ENCODE measurements at regions not wholly inside any gene's neighbourhood (a gene's known extent, or its start where the extent isn't known, plus 50 kb on each side); places are given as distances from the start of the nearest gene placed in this dataset.

- no peak for DNase-seq
- Histone ChIP-seq H4K5ac (ENCODE audit: insufficient read length, low read depth, low read length) (no peak overlapping the region), H3K56ac (ENCODE audit: insufficient read length, low read depth, low read length) (no peak overlapping the region), H4K20me1 (ENCODE audit: control insufficient read depth, insufficient read depth, insufficient read length) (no peaks in the 10 kb centered on the region), H2BK120ac (ENCODE audit: low read depth, low read length, poor library complexity, severe bottlenecking) (no peak overlapping the region), H3K4me2 (ENCODE audit: insufficient read depth, insufficient read length, low read length) (no peak overlapping the region), H3K4ac (ENCODE audit: low read depth, low read length) (no peak overlapping the region), H4K8ac (replicated peaks; ENCODE audit: insufficient read length, low read depth, low read length) (no peak overlapping the region), H2BK15ac (ENCODE audit: low read depth, low read length) (no peak overlapping the region), H3K9ac (ENCODE audit: extremely low read depth, insufficient read length, low read length) (no peak overlapping the region), H3K14ac (ENCODE audit: insufficient read depth, low read length) (no peak overlapping the region), H2BK5ac (ENCODE audit: insufficient read length, low read length) (no peak overlapping the region), H3T11ph (ENCODE audit: low read length) (no peak overlapping the region), H2AK5ac (ENCODE audit: insufficient read length, low read length) (no peak overlapping the region), H3K4me1 (ENCODE audit: insufficient read depth, low read length) (peaks cover 3% of the 10 kb centered on the region; the same call in 1 of the 2 replicates), H3K23ac (ENCODE audit: insufficient read length, low read depth, low read length) (no peak overlapping the region), H3K79me2 (ENCODE audit: insufficient read depth, low read length) (no peaks in the 10 kb centered on the region), H3K27ac (ENCODE audit: insufficient read length, low read depth, low read length) (no peak overlapping the region), H2BK20ac (ENCODE audit: low read depth, low read length, poor library complexity, severe bottlenecking) (no peak overlapping the region), H3K9me3 (ENCODE audit: control insufficient read depth, low read depth, low read length) (no peaks in the 10 kb centered on the region), H3K79me1 (ENCODE audit: insufficient read depth, low read depth, low read length, poor library complexity, severe bottlenecking) (no peaks in the 10 kb centered on the region), H3K18ac (ENCODE audit: insufficient read length, low read depth, low read length) (no peak overlapping the region), H2BK12ac (ENCODE audit: insufficient read length, low read depth, low read length) (no peak overlapping the region), H3K23me2 (ENCODE audit: insufficient read length, low read depth, low read length, poor library complexity, severe bottlenecking) (no peaks in the 10 kb centered on the region), H4K91ac (ENCODE audit: insufficient read length, low read depth, low read length) (no peak overlapping the region), H2AFZ (ENCODE audit: low read length) (no peak overlapping the region), H3K27me3 (ENCODE audit: insufficient read depth, low read length) (no peaks in the 10 kb centered on the region)
- no peak overlapping the region for H3K27ac Mint-ChIP-seq
- no peak for TF ChIP-seq CTCF (conservative IDR thresholded peaks at IDR 0.05)
- H3K4me1 Mint-ChIP-seq: peaks cover 9 to 15% of the 10 kb centered on the region in 2 experiments
- no peaks in the 10 kb centered on the region for H3K27me3 Mint-ChIP-seq (ENCODE audit: low read depth)
- no CpG with 5 or more reads among the region's 3 CpGs for WGBS (ENCODE audit: extremely low coverage, insufficient read length, low lambda C conversion rate)
- no peak overlapping the region for H3K4me3 Mint-ChIP-seq
- H3K36me3 Mint-ChIP-seq (ENCODE audit: insufficient read depth in 1 of 3, low read depth in 3 of 3): no peaks in the 10 kb centered on the region; a peak in 1 of 7 replicates
- peaks cover 2 to 3% of the 10 kb centered on the region in 2 experiments; a peak in 2 of 5 replicates for H3K9me3 Mint-ChIP-seq
Measured at GRCh38 chr13:58728126-58728525, 1096.6 kb downstream of the PCDH17 start.
